HCT116 (cell line): ENCODE measurements at regions not wholly inside any gene's neighbourhood (a gene's known extent, or its start where the extent isn't known, plus 50 kb on each side); places are given as distances from the start of the nearest gene placed in this dataset.

Experiments used
- ATAC-seq: fragments of 200-7000 bp; cut with Tn5 transposase; 2 replicates; pipeline ENCODE4 v1.9.1; 2020; ENCODE audit warnings: mild to moderate bottlenecking, moderate library complexity
- BruUV-seq: library from RNA; stranded (reverse); fragments of 400-500 nt; replicated peaks from 2 replicates; lab custom pipeline; 2021; lab: Mats Ljungman, UMichigan
- CTCF ChIA-PET: fragments of 300-600 bp; sonication (Branson Sonifier 250); formaldehyde crosslinking; loops from one replicate; lab custom pipeline; 2021; ENCODE audit warnings: antibody characterized with exemption; lab: Charles Lee
- POLR2A ChIA-PET: fragments of 300-600, 350-600 bp; sonication (Branson Sonifier 250); formaldehyde crosslinking; loops from one replicate; lab custom pipeline; 2021; ENCODE audit warnings: antibody characterized with exemption; lab: Charles Lee
- RAD21 ChIA-PET, 2 experiments: fragments of 300-600 bp; sonication (Branson Sonifier 250); formaldehyde crosslinking; loops; one replicate each; lab custom pipeline; 2023; ENCODE audit warnings: low total read pairs in 2 of 2; ENCODE audit not compliant: uncharacterized antibody in 2 of 2, unreplicated experiment in 2 of 2, low non-redundant PET in 1 of 2; lab: Charles Lee
- DNase-seq: peaks from one replicate; pipeline ENCODE4 v3.0.0-alpha.2; 2010; ENCODE audit warnings: low read depth, low spot score
- H2AFZ ChIP-seq: fragments of 200-600 bp; shearing (Covaris generic), sonication (generic); 2 replicates; pipeline ENCODE4 v1.6.1; 2017; ENCODE audit warnings: low read depth, mixed run types, mixed read lengths, antibody characterized with exemption, low read length; ENCODE audit not compliant: poor library complexity, severe bottlenecking
- H3K27ac ChIP-seq: 2 replicates; pipeline ENCODE4 v1.5.1; 2012; ENCODE audit warnings: low read depth, low read length
- H3K27me3 ChIP-seq: fragments of 200-600 bp; sonication (generic); 2 replicates; pipeline ENCODE4 v1.6.1; 2016; ENCODE audit warnings: mixed run types, low read length, mixed read lengths; ENCODE audit not compliant: insufficient read depth
- H3K36me3 ChIP-seq, 2 experiments: fragments of 200-500 bp in 1 of 2; fragments of 200-600 bp in 1 of 2; sonication (Bioruptor generic) in 1 of 2; sonication (generic) in 1 of 2; 2 replicates each; pipeline versions ENCODE4 v1.5.1 to v1.6.1; 2014 to 2016; ENCODE audit warnings: low read length in 2 of 2, inconsistent platforms in 1 of 2, mixed read lengths in 1 of 2, mixed run types in 1 of 2; ENCODE audit not compliant: insufficient read depth in 2 of 2, control insufficient read depth in 1 of 2
- H3K4me1 ChIP-seq, 2 experiments: fragments of 200-600 bp in 1 of 2; sonication (generic) in 1 of 2; 2 replicates each; pipeline versions ENCODE4 v1.5.1 to v1.6.1; 2012 to 2017; ENCODE audit warnings: low read length in 2 of 2, inconsistent platforms in 1 of 2, mild to moderate bottlenecking in 1 of 2, mixed read lengths in 1 of 2, mixed run types in 1 of 2, moderate library complexity in 1 of 2; ENCODE audit not compliant: insufficient read depth in 2 of 2, control insufficient read depth in 1 of 2
- H3K4me2 ChIP-seq: fragments of 200-600 bp; sonication (generic); 2 replicates; pipeline ENCODE4 v1.6.1; 2017; ENCODE audit warnings: mixed run types, low read length, mixed read lengths
- H3K4me3 ChIP-seq, 2 experiments: fragments of 200-600 bp in 1 of 2; sonication (generic) in 1 of 2; replicated peaks in 1 of 2; 2 replicates each; pipeline ENCODE4 v1.5.1; 2011 to 2016; ENCODE audit warnings: low read length in 2 of 2, control low read depth in 1 of 2, low read depth in 1 of 2, mild to moderate bottlenecking in 1 of 2, mixed read lengths in 1 of 2, mixed run types in 1 of 2
- H3K79me2 ChIP-seq: fragments of 200-600 bp; sonication (generic); 2 replicates; pipeline ENCODE4 v1.6.1; 2017; ENCODE audit warnings: mild to moderate bottlenecking, mixed run types, low read length, moderate library complexity, mixed read lengths; ENCODE audit not compliant: insufficient read depth
- H3K9ac ChIP-seq: fragments of 200-600 bp; sonication (generic); 2 replicates; pipeline ENCODE4 v1.6.1; 2016; ENCODE audit warnings: low read length, mixed read lengths
- H3K9me2 ChIP-seq: fragments of 200-600 bp; sonication (generic), shearing (Covaris generic); 2 replicates; pipeline ENCODE4 v1.6.1; 2017; ENCODE audit warnings: mixed run types, mild to moderate bottlenecking, moderate library complexity; ENCODE audit not compliant: insufficient read depth
- H3K9me3 ChIP-seq, 2 experiments: fragments of 200-500 bp in 1 of 2; fragments of 200-600 bp in 1 of 2; sonication (Bioruptor generic) in 1 of 2; sonication (generic) in 1 of 2; 2 replicates each; pipeline ENCODE4 v1.6.1; 2014 to 2017; ENCODE audit warnings: low read length in 2 of 2, mixed read lengths in 2 of 2, inconsistent platforms in 1 of 2, low read depth in 1 of 2, mild to moderate bottlenecking in 1 of 2, mixed run types in 1 of 2, moderate library complexity in 1 of 2; ENCODE audit not compliant: control insufficient read depth in 1 of 2, insufficient read depth in 1 of 2
- H4K20me1 ChIP-seq: fragments of 200-600 bp; sonication (generic), shearing (Covaris generic); 2 replicates; pipeline ENCODE4 v1.6.1; 2017; ENCODE audit warnings: mixed run types, mild to moderate bottlenecking, moderate library complexity; ENCODE audit not compliant: insufficient read depth
- EZH2phosphoT487 ChIP-seq: fragments of 200-600 bp; IDR thresholded peaks from 2 replicates; pipeline ENCODE4 v1.6.1; 2018; ENCODE audit warnings: antibody characterized with exemption, borderline replicate concordance
- FOSL1 ChIP-seq: IDR thresholded peaks from 2 replicates; pipeline ENCODE4 v1.6.1; 2012; ENCODE audit warnings: low read depth
- POLR2A ChIP-seq: IDR thresholded peaks from 2 replicates; pipeline ENCODE4 v1.7.0; 2011; ENCODE audit warnings: borderline replicate concordance; ENCODE audit not compliant: insufficient read depth, insufficient read length; ENCODE audit errors: extremely low read depth
- SP1 ChIP-seq: IDR thresholded peaks from 2 replicates; pipeline ENCODE4 v1.6.1; 2012; ENCODE audit warnings: low read depth
- YY1 ChIP-seq: IDR thresholded peaks from 2 replicates; pipeline ENCODE4 v1.6.1; 2011; ENCODE audit warnings: low read length, low read depth, moderate library complexity, mild to moderate bottlenecking; ENCODE audit not compliant: insufficient replicate concordance; ENCODE audit errors: extremely low read depth
- ZFX ChIP-seq: fragments of 450-650 bp; IDR thresholded peaks from 2 replicates; pipeline ENCODE4 v1.6.1; 2017
- intact Hi-C: fragments of 100-400 bp; cut with micrococcal nuclease; formaldehyde crosslinking; loops from 2 replicates; pipeline ENCODE4 v1.10.0; 2022
- TF ChIP-seq, protein P1 (sequence below): IDR thresholded peaks from 2 replicates; pipeline ENCODE4 v1.6.1; 2011; ENCODE audit warnings: mild to moderate bottlenecking, low read length, moderate library complexity; ENCODE audit not compliant: insufficient replicate concordance; ENCODE audit errors: extremely low read depth
- TF ChIP-seq, protein P2 (sequence below): IDR thresholded peaks from 2 replicates; pipeline ENCODE4 v1.6.1; 2012
- TF ChIP-seq, protein P3 (sequence below): IDR thresholded peaks from 2 replicates; pipeline ENCODE4 v1.6.1; 2012; ENCODE audit warnings: low read depth
- TF ChIP-seq, protein P4 (sequence below): IDR thresholded peaks from 2 replicates; pipeline ENCODE4 v1.6.1; 2012

DNA sequence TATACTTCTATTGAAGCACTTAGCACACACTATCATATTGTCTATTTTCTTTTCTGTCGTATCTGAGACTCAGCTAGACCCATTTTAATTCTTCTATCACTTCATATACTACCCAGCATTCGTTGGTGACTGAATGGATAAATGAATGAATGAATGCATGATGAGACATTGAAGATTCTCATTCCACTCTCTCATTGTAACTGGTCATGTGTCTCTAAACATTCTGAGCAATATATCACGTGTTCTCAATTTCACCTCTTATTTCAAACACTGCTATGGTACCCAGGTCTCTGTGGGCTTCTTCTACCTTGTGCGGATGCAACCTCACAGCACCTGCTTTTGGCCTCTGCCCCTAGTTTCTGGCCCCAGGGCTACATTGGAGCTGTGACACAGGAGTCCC lies 65.2 kb upstream of the USPL1 start:
- no peaks in the 10 kb centered on the region for H3K9me2 ChIP-seq
- intact Hi-C loops: no loop called here
- H3K79me2 ChIP-seq: no peaks in the 10 kb centered on the region
- no peak overlapping the region for H3K4me3 ChIP-seq
- RAD21 ChIA-PET: no interaction called here
- H4K20me1 ChIP-seq: no peaks in the 10 kb centered on the region
- H3K27ac ChIP-seq: no peak overlapping the region
- H2AFZ ChIP-seq: no peak overlapping the region
- H3K4me2 ChIP-seq: no peak overlapping the region
- ATAC-seq: no peak
- TF ChIP-seq FOSL1 (no peak), SP1 (no peak), ZFX (no peak), POLR2A (no peak), YY1 (no peak), EZH2phosphoT487 (no peak)
- TF ChIP-seq, protein P1, sequence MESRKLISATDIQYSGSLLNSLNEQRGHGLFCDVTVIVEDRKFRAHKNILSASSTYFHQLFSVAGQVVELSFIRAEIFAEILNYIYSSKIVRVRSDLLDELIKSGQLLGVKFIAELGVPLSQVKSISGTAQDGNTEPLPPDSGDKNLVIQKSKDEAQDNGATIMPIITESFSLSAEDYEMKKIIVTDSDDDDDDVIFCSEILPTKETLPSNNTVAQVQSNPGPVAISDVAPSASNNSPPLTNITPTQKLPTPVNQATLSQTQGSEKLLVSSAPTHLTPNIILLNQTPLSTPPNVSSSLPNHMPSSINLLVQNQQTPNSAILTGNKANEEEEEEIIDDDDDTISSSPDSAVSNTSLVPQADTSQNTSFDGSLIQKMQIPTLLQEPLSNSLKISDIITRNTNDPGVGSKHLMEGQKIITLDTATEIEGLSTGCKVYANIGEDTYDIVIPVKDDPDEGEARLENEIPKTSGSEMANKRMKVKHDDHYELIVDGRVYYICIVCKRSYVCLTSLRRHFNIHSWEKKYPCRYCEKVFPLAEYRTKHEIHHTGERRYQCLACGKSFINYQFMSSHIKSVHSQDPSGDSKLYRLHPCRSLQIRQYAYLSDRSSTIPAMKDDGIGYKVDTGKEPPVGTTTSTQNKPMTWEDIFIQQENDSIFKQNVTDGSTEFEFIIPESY: no peak
- TF ChIP-seq, protein P2, sequence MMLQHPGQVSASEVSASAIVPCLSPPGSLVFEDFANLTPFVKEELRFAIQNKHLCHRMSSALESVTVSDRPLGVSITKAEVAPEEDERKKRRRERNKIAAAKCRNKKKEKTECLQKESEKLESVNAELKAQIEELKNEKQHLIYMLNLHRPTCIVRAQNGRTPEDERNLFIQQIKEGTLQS: no peak
- TF ChIP-seq, protein P3, sequence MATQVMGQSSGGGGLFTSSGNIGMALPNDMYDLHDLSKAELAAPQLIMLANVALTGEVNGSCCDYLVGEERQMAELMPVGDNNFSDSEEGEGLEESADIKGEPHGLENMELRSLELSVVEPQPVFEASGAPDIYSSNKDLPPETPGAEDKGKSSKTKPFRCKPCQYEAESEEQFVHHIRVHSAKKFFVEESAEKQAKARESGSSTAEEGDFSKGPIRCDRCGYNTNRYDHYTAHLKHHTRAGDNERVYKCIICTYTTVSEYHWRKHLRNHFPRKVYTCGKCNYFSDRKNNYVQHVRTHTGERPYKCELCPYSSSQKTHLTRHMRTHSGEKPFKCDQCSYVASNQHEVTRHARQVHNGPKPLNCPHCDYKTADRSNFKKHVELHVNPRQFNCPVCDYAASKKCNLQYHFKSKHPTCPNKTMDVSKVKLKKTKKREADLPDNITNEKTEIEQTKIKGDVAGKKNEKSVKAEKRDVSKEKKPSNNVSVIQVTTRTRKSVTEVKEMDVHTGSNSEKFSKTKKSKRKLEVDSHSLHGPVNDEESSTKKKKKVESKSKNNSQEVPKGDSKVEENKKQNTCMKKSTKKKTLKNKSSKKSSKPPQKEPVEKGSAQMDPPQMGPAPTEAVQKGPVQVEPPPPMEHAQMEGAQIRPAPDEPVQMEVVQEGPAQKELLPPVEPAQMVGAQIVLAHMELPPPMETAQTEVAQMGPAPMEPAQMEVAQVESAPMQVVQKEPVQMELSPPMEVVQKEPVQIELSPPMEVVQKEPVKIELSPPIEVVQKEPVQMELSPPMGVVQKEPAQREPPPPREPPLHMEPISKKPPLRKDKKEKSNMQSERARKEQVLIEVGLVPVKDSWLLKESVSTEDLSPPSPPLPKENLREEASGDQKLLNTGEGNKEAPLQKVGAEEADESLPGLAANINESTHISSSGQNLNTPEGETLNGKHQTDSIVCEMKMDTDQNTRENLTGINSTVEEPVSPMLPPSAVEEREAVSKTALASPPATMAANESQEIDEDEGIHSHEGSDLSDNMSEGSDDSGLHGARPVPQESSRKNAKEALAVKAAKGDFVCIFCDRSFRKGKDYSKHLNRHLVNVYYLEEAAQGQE: no peak
- TF ChIP-seq, protein P4, sequence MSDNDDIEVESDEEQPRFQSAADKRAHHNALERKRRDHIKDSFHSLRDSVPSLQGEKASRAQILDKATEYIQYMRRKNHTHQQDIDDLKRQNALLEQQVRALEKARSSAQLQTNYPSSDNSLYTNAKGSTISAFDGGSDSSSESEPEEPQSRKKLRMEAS: no peak
- CTCF ChIA-PET: no interaction called here
- no peaks in the 10 kb centered on the region for H3K27me3 ChIP-seq
- no peak overlapping the region for H3K9ac ChIP-seq
- POLR2A ChIA-PET: no interaction called here
- no peaks in the 10 kb centered on the region for H3K9me3 ChIP-seq
- H3K4me1 ChIP-seq: no peaks in the 10 kb centered on the region
- no peak for DNase-seq
- H3K36me3 ChIP-seq: no peaks in the 10 kb centered on the region
- no TSS peak for BruUV-seq
